Mesenchymal stem cell (in vitro differentiated cells and primary cell): ENCODE measurements at regions not wholly inside any gene's neighbourhood (a gene's known extent, or its start where the extent isn't known, plus 50 kb on each side); places are given as distances from the start of the nearest gene placed in this dataset.
A peak's percentile ranks its signal among the peaks of the same experiment; 100 is the strongest.

Experiments used
- DNase-seq: peaks from one replicate; pipeline ENCODE4 v3.0.0-alpha.2; 2013
- H2AFZ ChIP-seq: one replicate; pipeline ENCODE4 v1.6.1; 2013; ENCODE audit warnings: low read depth, mild to moderate bottlenecking, control low read depth, inconsistent platforms, low read length, moderate library complexity
- H2AK5ac ChIP-seq: 2 replicates; pipeline ENCODE4 v1.6.1; 2013; ENCODE audit warnings: low read length, moderate library complexity, mild to moderate bottlenecking, inconsistent platforms; ENCODE audit not compliant: severe bottlenecking
- H2BK120ac ChIP-seq: one replicate; pipeline ENCODE4 v1.6.1; 2013; ENCODE audit warnings: low read depth, mild to moderate bottlenecking, inconsistent platforms, low read length, moderate library complexity
- H2BK12ac ChIP-seq, 2 experiments: one replicate each; pipeline ENCODE4 v1.6.1; 2013; ENCODE audit warnings: inconsistent platforms in 2 of 2, low read length in 2 of 2, mild to moderate bottlenecking in 2 of 2, moderate library complexity in 2 of 2, control low read depth in 1 of 2
- H2BK15ac ChIP-seq: one replicate; pipeline ENCODE4 v1.6.1; 2013; ENCODE audit warnings: mild to moderate bottlenecking, low read depth, inconsistent platforms; ENCODE audit not compliant: poor library complexity, severe bottlenecking
- H2BK5ac ChIP-seq: 2 replicates; pipeline ENCODE4 v1.6.1; 2013; ENCODE audit warnings: low read depth, mild to moderate bottlenecking, low read length, control low read depth, inconsistent platforms; ENCODE audit not compliant: poor library complexity, severe bottlenecking
- H3K14ac ChIP-seq, 2 experiments: one replicate each; pipeline ENCODE4 v1.6.1; 2013; ENCODE audit warnings: inconsistent platforms in 2 of 2, low read length in 2 of 2, control low read depth in 1 of 2, mild to moderate bottlenecking in 1 of 2, moderate library complexity in 1 of 2
- H3K18ac ChIP-seq, 2 experiments: one replicate each; pipeline ENCODE4 v1.6.1; 2013; ENCODE audit warnings: inconsistent platforms in 2 of 2, low read length in 2 of 2, control low read depth in 1 of 2, low read depth in 1 of 2, mild to moderate bottlenecking in 1 of 2
- H3K23ac ChIP-seq, 2 experiments: one replicate each; pipeline ENCODE4 v1.6.1; 2013; ENCODE audit warnings: inconsistent platforms in 2 of 2, low read length in 2 of 2, mild to moderate bottlenecking in 2 of 2, moderate library complexity in 2 of 2, control low read depth in 1 of 2
- H3K27ac ChIP-seq: 2 replicates; pipeline ENCODE4 v1.5.1; 2013; ENCODE audit warnings: mild to moderate bottlenecking, moderate library complexity, low read length, control low read depth, inconsistent platforms; ENCODE audit not compliant: poor library complexity, severe bottlenecking
- H3K27me3 ChIP-seq, 2 experiments: 2 replicates each; pipeline versions ENCODE4 v1.6.1 to v1.7.0; 2013; ENCODE audit warnings: low read length in 2 of 2, mild to moderate bottlenecking in 2 of 2, moderate library complexity in 2 of 2, control low read depth in 1 of 2, inconsistent platforms in 1 of 2; ENCODE audit not compliant: control insufficient read depth in 1 of 2, insufficient read depth in 1 of 2
- H3K36me3 ChIP-seq, 2 experiments: 2 replicates each; pipeline versions ENCODE4 v1.6.1 to v1.7.0; 2013; ENCODE audit warnings: low read length in 2 of 2, control low read depth in 1 of 2, inconsistent platforms in 1 of 2, low read depth in 1 of 2, mild to moderate bottlenecking in 1 of 2; ENCODE audit not compliant: insufficient read depth in 2 of 2, control insufficient read depth in 1 of 2
- H3K4ac ChIP-seq, 2 experiments: one replicate each; pipeline ENCODE4 v1.6.1; 2013; ENCODE audit warnings: inconsistent platforms in 2 of 2, low read length in 2 of 2, mild to moderate bottlenecking in 2 of 2, moderate library complexity in 2 of 2, control low read depth in 1 of 2, low read depth in 1 of 2
- H3K4me1 ChIP-seq: 2 replicates; pipeline ENCODE4 v1.6.1; 2013; ENCODE audit warnings: low read depth, low read length, control low read depth; ENCODE audit not compliant: control insufficient read depth, insufficient read depth
- H3K4me2 ChIP-seq: 2 replicates; pipeline ENCODE4 v1.6.1; 2013; ENCODE audit warnings: low read length, mild to moderate bottlenecking, inconsistent platforms; ENCODE audit not compliant: poor library complexity, severe bottlenecking
- H3K4me3 ChIP-seq, 2 experiments: 2 replicates each; pipeline versions ENCODE4 v1.5.1 to v1.7.0; 2013; ENCODE audit warnings: low read length in 2 of 2, mild to moderate bottlenecking in 2 of 2, control low read depth in 1 of 2, low read depth in 1 of 2; ENCODE audit not compliant: insufficient read depth in 1 of 2
- H3K79me1 ChIP-seq: replicated peaks from 2 replicates; pipeline ENCODE4 v1.6.1; 2013; ENCODE audit warnings: mild to moderate bottlenecking, control low read depth, low read length, inconsistent platforms; ENCODE audit not compliant: poor library complexity, severe bottlenecking
- H3K9ac ChIP-seq: 2 replicates; pipeline ENCODE4 v1.7.0; 2013; ENCODE audit warnings: mild to moderate bottlenecking, low read length, moderate library complexity
- H3K9me3 ChIP-seq: 2 replicates; pipeline ENCODE4 v1.7.0; 2013; ENCODE audit warnings: mild to moderate bottlenecking, low read length; ENCODE audit not compliant: control insufficient read depth
- H4K8ac ChIP-seq: one replicate; pipeline ENCODE4 v1.6.1; 2013; ENCODE audit warnings: inconsistent platforms, mild to moderate bottlenecking, low read length, moderate library complexity
- H4K91ac ChIP-seq: one replicate; pipeline ENCODE4 v1.6.1; 2013; ENCODE audit warnings: mild to moderate bottlenecking, low read length, inconsistent platforms
- WGBS: methylation state at CpG from one replicate; pipeline ENCODE4 v1.1.7; 2013; ENCODE audit warnings: mixed read lengths; 5-methylcytosine and 5-hydroxymethylcytosine counted together

DNA sequence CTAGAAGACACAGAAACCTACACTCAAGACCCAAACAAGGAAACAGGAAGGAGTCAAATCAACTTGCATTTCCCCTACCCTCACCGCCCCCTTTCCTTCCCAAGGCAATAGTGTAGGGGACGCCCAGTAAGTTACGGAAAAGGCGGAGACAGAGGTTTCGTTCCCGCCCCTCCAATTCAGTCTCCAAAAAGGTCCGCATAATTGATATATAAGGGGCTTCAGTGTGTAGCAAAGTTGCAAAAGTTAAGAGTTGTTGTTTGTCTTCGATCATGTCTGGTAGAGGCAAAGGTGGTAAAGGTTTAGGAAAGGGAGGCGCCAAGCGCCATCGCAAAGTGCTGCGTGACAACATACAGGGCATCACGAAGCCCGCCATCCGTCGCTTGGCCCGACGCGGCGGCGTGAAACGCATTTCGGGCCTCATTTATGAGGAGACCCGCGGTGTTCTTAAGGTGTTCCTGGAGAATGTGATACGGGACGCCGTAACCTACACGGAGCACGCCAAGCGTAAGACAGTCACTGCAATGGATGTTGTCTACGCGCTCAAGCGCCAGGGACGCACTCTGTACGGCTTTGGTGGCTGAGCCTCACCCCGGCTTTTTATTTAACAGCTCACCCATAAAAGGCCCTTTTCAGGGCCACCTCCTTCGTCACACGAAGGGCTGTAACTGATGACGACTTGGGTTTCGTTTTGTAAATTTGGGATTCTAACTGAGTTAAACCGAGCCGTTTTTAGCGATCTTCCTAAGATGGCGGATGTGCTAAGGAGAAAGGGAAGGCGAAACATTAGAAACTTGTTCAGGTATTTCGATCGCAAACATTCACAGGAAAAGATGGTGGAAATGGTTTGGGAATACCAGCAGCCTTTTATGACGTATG, 124.6 kb upstream of the BTN3A2 start:
- Histone ChIP-seq H3K79me1 (no peaks in the 10 kb centered on the region), H3K18ac (peak overlapping the region; percentile 91 to 95), H3K4me2 (peak overlapping the region; percentile 65), H2BK120ac (no peak overlapping the region), H2BK5ac (no peak overlapping the region), H4K91ac (peak overlapping the region; percentile 12), H3K27me3 (peaks cover 0 to 78% of the 10 kb centered on the region in 2 experiments), H3K23ac (peak overlapping the region in 1 of 2 experiments; percentile 90), H3K4me1 (no peaks in the 10 kb centered on the region), H3K14ac (peak overlapping the region in 1 of 2 experiments; percentile 45), H2AFZ (peak overlapping the region; percentile 55), H3K4me3 (peak overlapping the region; percentile 61 to 90), H2BK15ac (peak overlapping the region; percentile 90), H4K8ac (peak overlapping the region; percentile 98), H2AK5ac (no peak overlapping the region), H2BK12ac (peak overlapping the region in 1 of 2 experiments; percentile 93), H3K27ac (peak overlapping the region; percentile 82), H3K9ac (peak overlapping the region; percentile 85), H3K9me3 (no peaks in the 10 kb centered on the region), H3K4ac (peak overlapping the region in 1 of 2 experiments; percentile 87), H3K36me3 (no peaks in the 10 kb centered on the region)
- peak; percentile 82 for DNase-seq
- 14% methylated on average over 46 of the region's 49 CpGs for WGBS

DNA sequence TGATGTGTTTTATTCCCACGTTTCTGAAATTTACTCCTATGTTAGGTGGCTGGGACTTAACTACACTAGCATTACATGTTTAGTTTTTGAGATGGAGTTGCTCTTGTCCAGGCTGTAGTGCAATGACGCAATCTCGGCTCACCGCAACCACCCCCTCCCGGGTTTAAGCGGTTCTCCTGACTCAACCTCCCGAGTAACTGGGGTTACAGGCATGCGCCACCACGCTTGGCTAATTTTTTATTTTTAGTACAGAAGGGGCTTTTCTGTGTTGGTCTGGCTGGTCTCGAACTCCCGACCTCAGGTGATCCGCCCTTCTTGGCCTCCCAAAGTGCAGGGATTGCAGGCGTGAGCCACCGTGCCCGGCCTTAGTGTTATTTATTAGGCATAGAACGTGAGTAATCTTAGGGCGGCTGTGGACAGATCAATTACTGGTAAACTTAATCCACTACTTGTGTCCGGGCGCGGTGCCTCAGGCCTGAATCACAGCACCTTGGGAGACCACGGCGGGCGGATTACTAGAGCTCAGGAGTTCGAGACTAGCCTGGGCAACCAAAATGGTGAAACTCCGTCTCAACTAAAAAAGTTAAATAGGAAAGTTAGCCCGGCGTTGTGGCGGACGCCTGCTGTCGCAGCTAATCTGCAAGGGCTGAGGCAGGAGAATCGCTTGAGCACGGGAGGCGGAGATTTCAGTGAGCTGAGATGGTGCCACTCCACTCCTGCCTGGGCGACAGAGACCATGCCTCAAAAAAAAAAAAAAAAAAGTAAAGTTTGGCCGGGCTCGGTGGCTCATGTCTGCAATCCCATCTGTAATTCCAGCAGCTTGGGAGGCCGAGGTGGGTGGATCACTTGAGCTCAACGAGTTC, 123.7 kb upstream of the BTN3A2 start:
- H3K18ac ChIP-seq, result peak overlapping the region in 1 of 2 experiments; percentile 28
- H2BK15ac ChIP-seq, result no peak overlapping the region
- H3K79me1 ChIP-seq, result no peaks in the 10 kb centered on the region
- peak overlapping the region; percentile 65 for H3K4me2 ChIP-seq
- no peak overlapping the region for H3K27ac ChIP-seq
- H2BK12ac ChIP-seq, result no peak overlapping the region
- H3K4ac ChIP-seq, result no peak overlapping the region
- H4K8ac ChIP-seq, result peak overlapping the region; percentile 0
- no peak overlapping the region for H2BK120ac ChIP-seq
- H3K23ac ChIP-seq, result no peak overlapping the region
- peaks cover 0 to 70% of the 10 kb centered on the region in 2 experiments for H3K27me3 ChIP-seq
- H3K36me3 ChIP-seq, result no peaks in the 10 kb centered on the region
- H2AFZ ChIP-seq, result no peak overlapping the region
- DNase-seq, result no peak
- H4K91ac ChIP-seq, result no peak overlapping the region
- WGBS, result 63% methylated on average over 37 of the region's 38 CpGs
- H3K4me3 ChIP-seq, result peak overlapping the region; percentile 28 to 90
- no peaks in the 10 kb centered on the region for H3K4me1 ChIP-seq
- H3K9ac ChIP-seq, result peak overlapping the region; percentile 85
- no peaks in the 10 kb centered on the region for H3K9me3 ChIP-seq
- H2AK5ac ChIP-seq, result no peak overlapping the region
- no peak overlapping the region for H2BK5ac ChIP-seq
- H3K14ac ChIP-seq, result no peak overlapping the region

DNA sequence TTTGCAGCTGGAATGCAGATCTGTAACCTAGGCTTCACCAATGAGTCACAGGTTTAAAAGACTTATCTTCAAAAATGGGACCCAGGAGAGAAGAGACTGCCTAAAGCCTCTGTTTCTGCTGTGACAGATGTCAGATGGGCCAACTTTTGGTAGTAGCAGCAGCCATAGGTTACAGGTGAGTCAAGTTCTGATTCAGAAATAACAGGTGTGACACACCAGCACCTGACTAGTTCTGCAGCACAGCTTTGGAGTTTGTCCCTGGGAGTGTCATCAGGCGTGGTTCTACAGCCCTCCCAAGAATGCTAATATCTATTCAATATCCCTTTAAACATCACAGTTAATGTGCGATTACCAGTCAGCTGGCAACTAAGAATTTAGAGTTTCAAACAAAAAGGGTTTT, 121.9 kb upstream of the BTN3A2 start:
- H3K27me3 ChIP-seq, result peaks cover 0 to 68% of the 10 kb centered on the region in 2 experiments
- no peak overlapping the region for H3K4me3 ChIP-seq
- no peak overlapping the region for H3K27ac ChIP-seq
- 100% methylated on average over 1 of the region's 2 CpGs for WGBS
- H3K14ac ChIP-seq, result no peak overlapping the region
- H3K36me3 ChIP-seq, result no peaks in the 10 kb centered on the region
- H3K23ac ChIP-seq, result no peak overlapping the region
- no peak overlapping the region for H2BK120ac ChIP-seq
- H4K91ac ChIP-seq, result no peak overlapping the region
- no peak overlapping the region for H3K9ac ChIP-seq
- no peaks in the 10 kb centered on the region for H3K4me1 ChIP-seq
- no peak for DNase-seq
- H2AFZ ChIP-seq, result no peak overlapping the region
- no peak overlapping the region for H2BK12ac ChIP-seq
- no peaks in the 10 kb centered on the region for H3K79me1 ChIP-seq
- H3K9me3 ChIP-seq, result no peaks in the 10 kb centered on the region
- no peak overlapping the region for H3K18ac ChIP-seq
- H2BK15ac ChIP-seq, result no peak overlapping the region
- no peak overlapping the region for H2BK5ac ChIP-seq
- no peak overlapping the region for H2AK5ac ChIP-seq
- no peak overlapping the region for H3K4me2 ChIP-seq
- H4K8ac ChIP-seq, result no peak overlapping the region
- H3K4ac ChIP-seq, result no peak overlapping the region

DNA sequence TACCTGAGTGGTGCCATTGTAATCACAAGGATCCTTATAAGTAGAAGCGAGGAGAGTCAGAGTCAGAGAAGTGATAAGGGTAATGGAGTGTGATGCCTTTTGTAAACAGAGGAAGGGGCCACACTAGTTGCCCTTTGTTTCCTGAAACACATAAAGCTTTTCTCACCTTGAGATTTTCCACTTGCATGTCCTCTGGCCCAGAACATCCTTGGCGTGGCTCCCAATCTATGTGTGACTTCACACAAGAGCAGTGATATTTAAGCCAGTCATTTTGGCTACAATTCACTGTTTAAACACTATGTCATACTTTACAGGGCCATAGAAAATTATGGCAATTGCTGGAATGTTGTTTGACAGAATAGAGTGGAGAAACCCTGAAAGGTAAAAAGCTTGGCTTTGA, 121.2 kb upstream of the BTN3A2 start:
- Histone ChIP-seq H3K9me3 (no peaks in the 10 kb centered on the region), H3K36me3 (no peaks in the 10 kb centered on the region), H3K4me3 (no peak overlapping the region), H3K9ac (no peak overlapping the region), H3K4me1 (no peaks in the 10 kb centered on the region), H3K14ac (no peak overlapping the region), H2BK120ac (no peak overlapping the region), H4K8ac (no peak overlapping the region), H4K91ac (no peak overlapping the region), H3K79me1 (no peaks in the 10 kb centered on the region), H3K4me2 (no peak overlapping the region), H3K18ac (no peak overlapping the region), H2BK5ac (no peak overlapping the region), H3K4ac (no peak overlapping the region), H2BK15ac (no peak overlapping the region), H2AFZ (no peak overlapping the region), H3K27ac (no peak overlapping the region), H3K23ac (no peak overlapping the region), H2BK12ac (no peak overlapping the region), H3K27me3 (peaks cover 0 to 68% of the 10 kb centered on the region in 2 experiments), H2AK5ac (no peak overlapping the region)
- WGBS, result 56% methylated on average over 2 of the region's 2 CpGs
- DNase-seq, result no peak
